Activated B cell treated with CpG ODN at 0.5 μM for 24 hours (primary cell): ENCODE measurements at regions not wholly inside any gene's neighbourhood (a gene's known extent, or its start where the extent isn't known, plus 50 kb on each side); places are given as distances from the start of the nearest gene placed in this dataset.

ENCODE experiments used
- ATAC-seq: fragments of 200-7000 bp; cut with Tn5 transposase; one replicate; pipeline ENCODE4 v1.10.0; 2021; ENCODE audit warnings: low read depth, mild to moderate bottlenecking, moderate library complexity
- CTCF ChIA-PET: fragments of 350-600 bp; sonication (Branson Sonifier 250); formaldehyde crosslinking; loops from one replicate; lab custom pipeline; 2021; ENCODE audit warnings: antibody characterized with exemption; lab: Charles Lee
- POLR2A ChIA-PET: fragments of 350-600 bp; sonication (Branson Sonifier 250); formaldehyde crosslinking; loops from one replicate; lab custom pipeline; 2021; ENCODE audit warnings: antibody characterized with exemption; lab: Charles Lee
- DNase-seq: peaks from one replicate; pipeline ENCODE4 v3.0.0; 2022
- H3K27ac Mint-ChIP-seq: one replicate; pipeline ENCODE4 v1.8.0; 2020; ENCODE audit warnings: mixed read lengths
- H3K27me3 Mint-ChIP-seq: one replicate; pipeline ENCODE4 v1.8.0; 2021; ENCODE audit warnings: mixed read lengths
- H3K36me3 Mint-ChIP-seq: one replicate; pipeline ENCODE4 v1.8.0; 2021; ENCODE audit warnings: low read depth, mixed read lengths
- H3K4me1 Mint-ChIP-seq: one replicate; pipeline ENCODE4 v1.8.0; 2021; ENCODE audit warnings: mixed read lengths
- H3K4me3 Mint-ChIP-seq: one replicate; pipeline ENCODE4 v1.8.0; 2020; ENCODE audit warnings: mild to moderate bottlenecking, mixed read lengths
- H3K9me3 Mint-ChIP-seq: one replicate; pipeline ENCODE4 v1.8.0; 2020; ENCODE audit warnings: mixed read lengths
- intact Hi-C: fragments of 100-400 bp; cut with micrococcal nuclease; formaldehyde crosslinking; loops from one replicate; pipeline ENCODE4 v1.15.1; 2024
- TF ChIP-seq, protein P1 (sequence below): fragments of 200-600 bp; IDR thresholded peaks from one replicate; pipeline ENCODE4 v1.8.0; 2022; ENCODE audit warnings: antibody characterized with exemption, mild to moderate bottlenecking

DNA sequence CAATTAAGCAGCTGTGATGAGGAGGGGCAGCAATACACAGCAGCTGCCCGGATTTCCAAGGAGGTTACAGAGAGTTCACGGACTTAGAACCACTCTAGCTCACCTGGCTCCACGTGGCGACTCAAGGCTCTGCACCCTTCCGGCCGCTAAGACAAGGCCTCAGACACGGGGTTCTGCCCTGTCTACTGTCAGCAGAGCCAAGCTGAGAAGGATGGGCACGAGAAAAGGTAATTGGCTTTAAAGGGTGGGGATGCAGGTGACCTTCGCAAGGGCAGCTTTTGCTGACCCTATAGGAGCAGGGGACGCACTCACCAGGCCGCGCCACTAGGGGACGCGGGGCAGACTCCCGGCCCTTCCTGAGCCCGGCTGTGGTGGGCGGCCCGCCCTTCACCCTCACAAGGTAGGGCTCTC lies 152.4 kb downstream of the KIF20B start:
- no peaks in the 10 kb centered on the region for H3K4me1 Mint-ChIP-seq
- H3K27ac Mint-ChIP-seq = no peak overlapping the region
- H3K36me3 Mint-ChIP-seq = no peaks in the 10 kb centered on the region
- DNase-seq (no peak), ATAC-seq (no peak)
- H3K4me3 Mint-ChIP-seq = no peak overlapping the region
- ChIA-PET CTCF (no interaction called here), POLR2A (no interaction called here)
- H3K9me3 Mint-ChIP-seq = no peaks in the 10 kb centered on the region
- H3K27me3 Mint-ChIP-seq = peaks cover 8% of the 10 kb centered on the region
- TF ChIP-seq, protein P1, sequence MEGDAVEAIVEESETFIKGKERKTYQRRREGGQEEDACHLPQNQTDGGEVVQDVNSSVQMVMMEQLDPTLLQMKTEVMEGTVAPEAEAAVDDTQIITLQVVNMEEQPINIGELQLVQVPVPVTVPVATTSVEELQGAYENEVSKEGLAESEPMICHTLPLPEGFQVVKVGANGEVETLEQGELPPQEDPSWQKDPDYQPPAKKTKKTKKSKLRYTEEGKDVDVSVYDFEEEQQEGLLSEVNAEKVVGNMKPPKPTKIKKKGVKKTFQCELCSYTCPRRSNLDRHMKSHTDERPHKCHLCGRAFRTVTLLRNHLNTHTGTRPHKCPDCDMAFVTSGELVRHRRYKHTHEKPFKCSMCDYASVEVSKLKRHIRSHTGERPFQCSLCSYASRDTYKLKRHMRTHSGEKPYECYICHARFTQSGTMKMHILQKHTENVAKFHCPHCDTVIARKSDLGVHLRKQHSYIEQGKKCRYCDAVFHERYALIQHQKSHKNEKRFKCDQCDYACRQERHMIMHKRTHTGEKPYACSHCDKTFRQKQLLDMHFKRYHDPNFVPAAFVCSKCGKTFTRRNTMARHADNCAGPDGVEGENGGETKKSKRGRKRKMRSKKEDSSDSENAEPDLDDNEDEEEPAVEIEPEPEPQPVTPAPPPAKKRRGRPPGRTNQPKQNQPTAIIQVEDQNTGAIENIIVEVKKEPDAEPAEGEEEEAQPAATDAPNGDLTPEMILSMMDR = no peak
- intact Hi-C loops = no loop called here

DNA sequence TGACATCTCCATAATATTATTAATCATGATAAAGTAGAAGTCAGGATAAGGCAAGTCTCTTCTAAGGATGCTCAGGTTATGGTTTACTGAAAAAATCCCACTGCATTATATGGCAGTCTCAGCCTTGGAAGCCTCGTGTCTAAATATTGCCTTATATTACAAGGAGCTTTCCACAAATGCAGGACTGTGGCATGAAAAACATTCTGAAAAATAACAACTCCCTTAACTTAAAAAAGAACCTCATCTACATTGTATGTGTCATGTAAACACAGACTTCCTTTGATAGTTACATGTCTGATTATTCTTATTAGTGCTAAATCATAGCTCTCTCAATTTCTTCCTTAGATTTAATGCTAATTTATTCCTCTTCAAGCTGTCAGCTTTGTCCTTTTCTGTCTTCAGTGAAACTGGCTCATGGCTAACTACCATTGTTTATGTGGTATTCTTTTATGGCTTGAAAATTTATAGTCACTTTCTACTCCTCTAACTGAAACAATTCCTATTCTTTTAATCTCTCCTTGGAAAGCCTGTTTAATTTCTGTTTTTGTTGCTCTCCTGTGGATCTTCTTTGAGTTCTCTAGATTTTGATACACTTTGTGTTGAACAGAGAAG lies 156.1 kb downstream of the KIF20B start:
- no peak for ATAC-seq
- no peak overlapping the region for H3K4me3 Mint-ChIP-seq
- no peaks in the 10 kb centered on the region for H3K27me3 Mint-ChIP-seq
- TF ChIP-seq, protein P1 = no peak
- POLR2A ChIA-PET = interaction anchor here (0.6 kb wide), 1 partner anchor 214 kb away, joined by 8 read pairs; no protein-coding TSS in a partner anchor
- no peaks in the 10 kb centered on the region for H3K36me3 Mint-ChIP-seq
- intact Hi-C loops = no loop called here
- CTCF ChIA-PET = no interaction called here
- H3K4me1 Mint-ChIP-seq = peaks cover 17% of the 10 kb centered on the region
- H3K27ac Mint-ChIP-seq = no peak overlapping the region
- no peaks in the 10 kb centered on the region for H3K9me3 Mint-ChIP-seq
- no peak for DNase-seq

DNA sequence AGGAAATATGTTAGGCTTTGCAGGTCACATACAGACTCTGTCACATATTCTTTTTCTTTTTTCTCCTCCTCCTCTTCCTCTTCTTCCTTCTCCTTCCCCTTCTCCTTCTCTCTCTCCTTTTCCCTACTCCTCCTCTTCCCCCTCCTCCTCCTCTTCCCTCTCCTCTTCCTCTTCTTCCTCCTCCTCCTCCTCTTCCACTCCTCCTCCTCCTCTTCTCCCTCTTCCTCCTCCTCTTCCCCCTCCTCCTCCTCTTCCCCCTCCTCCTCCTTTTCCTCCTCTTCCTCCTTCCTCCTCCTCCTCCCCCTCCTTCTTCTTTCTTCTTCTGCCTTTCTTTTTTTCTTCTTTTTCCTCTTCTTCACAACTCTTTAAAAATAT lies 159.8 kb downstream of the KIF20B start:
- TF ChIP-seq, protein P1 = no peak
- Mint-ChIP-seq H3K4me3 (peak overlapping the region; percentile 17), H3K9me3 (no peaks in the 10 kb centered on the region), H3K4me1 (peaks cover 20% of the 10 kb centered on the region), H3K27me3 (no peaks in the 10 kb centered on the region), H3K36me3 (no peaks in the 10 kb centered on the region), H3K27ac (peak overlapping the region; percentile 54)
- POLR2A ChIA-PET = no interaction called here
- no peak for ATAC-seq
- no peak for DNase-seq
- CTCF ChIA-PET = no interaction called here
- intact Hi-C loops = loop anchor here (1.0 to 2.0 kb wide), 2 partner anchors 24 to 186 kb away; no protein-coding TSS in a partner anchor

DNA sequence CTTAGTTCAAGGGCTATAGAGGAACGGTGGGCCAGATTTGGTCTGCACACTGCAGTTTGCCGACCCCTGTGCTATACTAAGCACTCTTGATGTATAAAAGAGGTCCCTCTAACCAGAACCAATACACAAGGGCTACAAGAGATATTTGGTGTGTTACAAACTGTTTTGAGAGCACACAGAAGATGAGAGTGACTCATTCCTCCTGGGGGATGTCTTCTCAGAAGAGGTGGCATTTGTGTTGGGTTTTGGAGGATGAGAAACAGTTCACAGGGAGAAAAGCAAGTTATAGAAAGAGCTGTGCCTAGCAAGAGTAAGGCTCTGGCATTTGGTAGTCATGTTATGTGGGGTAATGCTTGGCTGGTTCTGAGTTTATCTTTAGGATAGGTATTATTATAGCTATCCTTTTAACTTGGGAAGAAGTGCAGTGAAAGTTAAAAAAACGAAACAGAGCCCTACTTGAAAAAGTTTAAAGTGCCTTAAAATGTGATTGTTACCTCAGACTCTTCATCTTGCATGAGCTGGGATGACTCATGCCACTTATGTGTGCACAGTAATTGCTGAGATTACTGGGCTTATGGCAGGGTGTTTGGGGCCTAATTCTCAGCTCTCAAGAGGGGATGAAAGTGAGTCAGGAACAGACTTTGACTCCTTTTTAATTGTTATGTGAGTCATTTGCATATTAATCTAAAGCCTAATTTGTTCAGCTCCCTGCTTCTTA lies 160.4 kb downstream of the KIF20B start:
- intact Hi-C loops = loop anchor here (1.0 to 2.0 kb wide), 3 partner anchors 25 to 186 kb away; no protein-coding TSS in a partner anchor
- ATAC-seq (peak; percentile 81), DNase-seq (no peak)
- Mint-ChIP-seq H3K9me3 (no peaks in the 10 kb centered on the region), H3K27me3 (no peaks in the 10 kb centered on the region), H3K36me3 (no peaks in the 10 kb centered on the region), H3K27ac (peak overlapping the region; percentile 54), H3K4me3 (peak overlapping the region; percentile 22), H3K4me1 (peaks cover 20% of the 10 kb centered on the region)
- CTCF ChIA-PET = interaction anchor here (1.4 kb wide), 1 partner anchor 25 kb away, joined by 3 read pairs; no protein-coding TSS in a partner anchor
- TF ChIP-seq, protein P1 = no peak
- POLR2A ChIA-PET = interaction anchor here (0.9 to 1.6 kb wide), 4 partner anchors 11 to 27 kb away, joined by 3 to 4 read pairs (median 3); no protein-coding TSS in a partner anchor

DNA sequence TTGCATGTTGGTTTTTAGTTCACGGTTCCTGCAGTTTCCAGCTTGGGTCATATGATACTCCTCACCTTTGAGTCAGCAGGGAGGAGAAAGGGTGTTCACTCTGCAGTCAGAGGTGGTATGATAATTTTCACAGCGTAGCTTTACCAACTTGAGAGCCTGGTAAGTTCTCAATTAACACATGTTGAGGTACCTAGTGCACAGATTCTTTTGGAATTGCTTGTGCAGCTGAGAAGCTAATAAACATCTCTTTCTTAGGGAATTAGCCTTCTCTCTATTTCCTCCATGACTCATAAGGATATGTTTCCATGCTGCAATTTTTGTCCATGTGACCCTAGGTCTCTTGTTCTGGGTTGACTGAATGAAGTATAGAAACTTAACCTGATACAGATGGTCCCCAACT lies 166.6 kb downstream of the KIF20B start:
- DNase-seq (no peak), ATAC-seq (no peak)
- no peak overlapping the region for H3K27ac Mint-ChIP-seq
- no peaks in the 10 kb centered on the region for H3K36me3 Mint-ChIP-seq
- peaks cover 6% of the 10 kb centered on the region for H3K4me1 Mint-ChIP-seq
- intact Hi-C loops = no loop called here
- ChIA-PET CTCF (no interaction called here), POLR2A (no interaction called here)
- no peaks in the 10 kb centered on the region for H3K27me3 Mint-ChIP-seq
- no peaks in the 10 kb centered on the region for H3K9me3 Mint-ChIP-seq
- no peak overlapping the region for H3K4me3 Mint-ChIP-seq
- TF ChIP-seq, protein P1 = no peak
